ENCODE measurements at regions not wholly inside any gene's neighbourhood (a gene's known extent, or its start where the extent isn't known, plus 50 kb on each side); places are given as distances from the start of the nearest gene placed in this dataset.

GRCh38 chr13:58476206-58476918 is 844.8 kb downstream of the PCDH17 start:
- TF ChIP-seq, protein P1, sequence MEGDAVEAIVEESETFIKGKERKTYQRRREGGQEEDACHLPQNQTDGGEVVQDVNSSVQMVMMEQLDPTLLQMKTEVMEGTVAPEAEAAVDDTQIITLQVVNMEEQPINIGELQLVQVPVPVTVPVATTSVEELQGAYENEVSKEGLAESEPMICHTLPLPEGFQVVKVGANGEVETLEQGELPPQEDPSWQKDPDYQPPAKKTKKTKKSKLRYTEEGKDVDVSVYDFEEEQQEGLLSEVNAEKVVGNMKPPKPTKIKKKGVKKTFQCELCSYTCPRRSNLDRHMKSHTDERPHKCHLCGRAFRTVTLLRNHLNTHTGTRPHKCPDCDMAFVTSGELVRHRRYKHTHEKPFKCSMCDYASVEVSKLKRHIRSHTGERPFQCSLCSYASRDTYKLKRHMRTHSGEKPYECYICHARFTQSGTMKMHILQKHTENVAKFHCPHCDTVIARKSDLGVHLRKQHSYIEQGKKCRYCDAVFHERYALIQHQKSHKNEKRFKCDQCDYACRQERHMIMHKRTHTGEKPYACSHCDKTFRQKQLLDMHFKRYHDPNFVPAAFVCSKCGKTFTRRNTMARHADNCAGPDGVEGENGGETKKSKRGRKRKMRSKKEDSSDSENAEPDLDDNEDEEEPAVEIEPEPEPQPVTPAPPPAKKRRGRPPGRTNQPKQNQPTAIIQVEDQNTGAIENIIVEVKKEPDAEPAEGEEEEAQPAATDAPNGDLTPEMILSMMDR (conservative IDR thresholded peaks at IDR 0.05; ENCODE audit: low read length) = no peak
- TF ChIP-seq EZH2phosphoT487 (IDR thresholded peaks at IDR 0.05; ENCODE audit: borderline replicate concordance) = no peak
